Astrocyte of the spinal cord (primary cell): ENCODE measurements at regions not wholly inside any gene's neighbourhood (a gene's known extent, or its start where the extent isn't known, plus 50 kb on each side); places are given as distances from the start of the nearest gene placed in this dataset.

Experiments used
- DNase-seq: peaks from one replicate; pipeline ENCODE4 v3.0.0; 2011; ENCODE audit warnings: low read depth, low spot score
- H3K4me3 ChIP-seq: 2 replicates; pipeline ENCODE4 v1.5.1; 2011; ENCODE audit warnings: low read depth, mild to moderate bottlenecking, low read length, moderate library complexity
- in situ Hi-C: cut with HindIII; loops from 2 replicates; pipeline ENCODE4 v1.10.0; 2017; ENCODE audit warnings: low sequenced_read_pairs
- TF ChIP-seq, protein P1 (sequence below): IDR thresholded peaks from 2 replicates; pipeline ENCODE4 v1.5.1; 2012; ENCODE audit warnings: low read depth, mild to moderate bottlenecking, low read length, inconsistent platforms

DNA sequence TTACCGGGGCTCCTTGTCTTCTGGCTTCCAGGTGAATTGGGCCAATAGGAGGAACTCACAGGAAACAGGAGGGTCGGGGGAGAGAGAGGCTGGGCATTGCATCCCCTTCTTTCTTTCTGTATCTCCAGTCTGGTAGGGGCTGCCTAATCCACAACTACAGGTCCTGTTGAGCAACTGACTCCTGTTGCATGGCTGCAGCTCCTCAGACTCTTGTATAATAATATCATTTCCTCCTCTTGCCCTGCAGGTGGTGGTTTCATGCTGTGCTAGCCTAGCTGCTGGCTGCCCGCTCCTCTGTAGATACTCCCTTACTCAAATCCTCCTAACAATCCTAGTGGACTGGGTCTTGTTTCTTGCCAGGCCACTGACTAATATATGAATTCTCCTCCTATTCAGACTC is 276.5 kb upstream of the SMIM30 start:
- in situ Hi-C loops, result no loop called here
- TF ChIP-seq, protein P1, sequence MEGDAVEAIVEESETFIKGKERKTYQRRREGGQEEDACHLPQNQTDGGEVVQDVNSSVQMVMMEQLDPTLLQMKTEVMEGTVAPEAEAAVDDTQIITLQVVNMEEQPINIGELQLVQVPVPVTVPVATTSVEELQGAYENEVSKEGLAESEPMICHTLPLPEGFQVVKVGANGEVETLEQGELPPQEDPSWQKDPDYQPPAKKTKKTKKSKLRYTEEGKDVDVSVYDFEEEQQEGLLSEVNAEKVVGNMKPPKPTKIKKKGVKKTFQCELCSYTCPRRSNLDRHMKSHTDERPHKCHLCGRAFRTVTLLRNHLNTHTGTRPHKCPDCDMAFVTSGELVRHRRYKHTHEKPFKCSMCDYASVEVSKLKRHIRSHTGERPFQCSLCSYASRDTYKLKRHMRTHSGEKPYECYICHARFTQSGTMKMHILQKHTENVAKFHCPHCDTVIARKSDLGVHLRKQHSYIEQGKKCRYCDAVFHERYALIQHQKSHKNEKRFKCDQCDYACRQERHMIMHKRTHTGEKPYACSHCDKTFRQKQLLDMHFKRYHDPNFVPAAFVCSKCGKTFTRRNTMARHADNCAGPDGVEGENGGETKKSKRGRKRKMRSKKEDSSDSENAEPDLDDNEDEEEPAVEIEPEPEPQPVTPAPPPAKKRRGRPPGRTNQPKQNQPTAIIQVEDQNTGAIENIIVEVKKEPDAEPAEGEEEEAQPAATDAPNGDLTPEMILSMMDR, result no peak
- peak; percentile 46 for DNase-seq
- H3K4me3 ChIP-seq, result no peak overlapping the region

DNA sequence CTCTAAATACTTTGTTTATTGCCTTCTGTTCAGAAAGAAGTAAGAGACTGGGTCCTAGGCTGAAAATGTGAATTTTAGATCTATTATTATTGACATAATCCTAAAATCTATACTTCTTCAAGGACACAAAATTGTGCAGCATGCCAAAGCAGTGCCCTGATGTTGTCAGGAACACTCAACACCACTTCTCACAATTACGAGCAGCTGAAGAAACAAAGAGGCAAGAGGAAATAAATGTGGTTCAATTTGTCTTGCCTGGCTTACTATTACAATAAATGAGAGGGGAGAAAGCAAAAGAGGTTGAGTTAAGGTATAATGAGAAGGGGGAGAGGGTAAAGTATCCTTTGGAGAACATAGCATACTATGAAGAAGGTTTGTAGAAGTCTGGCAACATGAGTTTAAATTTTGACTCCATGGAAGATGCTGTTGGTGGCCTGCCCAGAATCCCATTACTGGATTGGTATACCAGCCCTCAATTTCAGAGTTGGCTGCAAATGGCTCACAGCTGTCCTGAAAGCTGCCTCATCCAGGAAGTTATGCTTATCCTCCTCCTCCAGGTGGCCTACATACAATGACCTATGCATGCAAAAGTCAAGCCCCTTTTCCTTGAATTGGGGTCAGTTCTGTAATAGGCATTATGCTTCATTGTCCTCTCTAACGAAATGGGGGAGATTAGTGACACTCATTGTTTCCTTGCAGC is 274.6 kb upstream of the SMIM30 start:
- no peak overlapping the region for H3K4me3 ChIP-seq
- in situ Hi-C loops, result no loop called here
- DNase-seq, result no peak
- TF ChIP-seq, protein P1, result no peak

DNA sequence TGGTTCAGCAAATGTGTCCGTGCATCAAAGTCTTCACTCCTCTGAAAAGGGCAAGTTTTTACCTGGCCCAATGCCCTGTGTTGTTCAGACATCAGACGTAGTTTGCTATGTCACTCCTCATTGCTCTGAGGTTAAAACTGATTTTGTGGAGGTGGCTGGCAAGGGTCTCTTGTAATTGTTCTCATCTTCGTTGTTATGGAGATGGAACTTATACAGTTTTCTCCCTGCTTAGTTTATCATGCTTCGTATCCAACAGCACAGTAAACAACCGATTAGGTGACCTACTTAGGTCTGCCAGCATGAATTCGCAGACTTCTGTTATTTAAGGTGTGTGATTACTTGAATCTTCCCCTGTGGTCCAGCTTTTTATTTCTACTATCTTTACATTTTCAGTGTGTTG is 274.1 kb upstream of the SMIM30 start:
- DNase-seq, result no peak
- no peak overlapping the region for H3K4me3 ChIP-seq
- TF ChIP-seq, protein P1, result no peak
- in situ Hi-C loops, result no loop called here

DNA sequence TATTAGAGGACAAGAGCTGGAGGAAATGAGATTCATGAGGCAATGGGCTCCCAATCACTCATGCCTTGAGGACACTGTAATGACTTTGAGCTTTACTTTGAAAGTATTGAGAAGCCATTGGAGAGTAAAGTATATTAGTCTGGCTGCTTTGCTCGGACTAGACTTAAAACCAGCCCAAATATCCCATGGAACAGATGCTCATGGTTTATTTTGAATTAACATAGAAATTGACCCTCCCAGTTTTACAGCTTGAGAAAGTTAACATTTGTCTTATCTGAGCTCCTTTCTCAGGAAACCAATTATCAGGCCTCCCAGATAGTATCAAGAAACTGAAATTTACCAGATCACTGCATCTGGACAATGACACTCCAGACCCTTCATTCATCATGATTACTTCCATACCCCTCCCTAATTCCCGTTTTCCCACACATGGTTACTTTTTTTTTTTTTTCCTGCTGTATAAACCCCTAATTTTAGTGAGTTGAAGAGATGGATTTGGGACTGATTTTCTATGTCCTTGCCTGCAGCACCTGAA is 270.8 kb upstream of the SMIM30 start:
- TF ChIP-seq, protein P1, result no peak
- in situ Hi-C loops, result no loop called here
- DNase-seq, result no peak

DNA sequence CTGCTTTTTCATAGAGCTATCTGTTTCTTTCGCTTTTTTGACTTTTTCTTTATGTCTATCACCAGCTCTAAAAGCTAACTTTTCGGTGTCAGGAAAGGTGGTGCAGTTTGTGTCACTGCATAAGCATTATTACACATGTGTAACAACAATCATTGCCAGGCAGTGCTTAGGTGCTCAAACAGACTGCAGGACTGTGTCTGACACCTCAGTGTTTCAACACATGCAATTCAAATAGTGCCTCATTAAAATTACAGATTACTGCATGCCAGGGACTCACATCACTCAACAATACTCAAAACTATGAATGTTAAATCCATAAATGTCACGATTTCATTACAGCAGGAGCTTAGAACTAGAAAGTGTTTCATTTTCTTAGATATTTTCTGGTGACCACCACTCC is 265.3 kb upstream of the SMIM30 start:
- no peak overlapping the region for H3K4me3 ChIP-seq
- TF ChIP-seq, protein P1, result no peak
- in situ Hi-C loops, result no loop called here
- no peak for DNase-seq

More for the DNA sequence above, 270.8 kb upstream of the SMIM30 start:
- H3K4me3 ChIP-seq, result no peak overlapping the region

DNA sequence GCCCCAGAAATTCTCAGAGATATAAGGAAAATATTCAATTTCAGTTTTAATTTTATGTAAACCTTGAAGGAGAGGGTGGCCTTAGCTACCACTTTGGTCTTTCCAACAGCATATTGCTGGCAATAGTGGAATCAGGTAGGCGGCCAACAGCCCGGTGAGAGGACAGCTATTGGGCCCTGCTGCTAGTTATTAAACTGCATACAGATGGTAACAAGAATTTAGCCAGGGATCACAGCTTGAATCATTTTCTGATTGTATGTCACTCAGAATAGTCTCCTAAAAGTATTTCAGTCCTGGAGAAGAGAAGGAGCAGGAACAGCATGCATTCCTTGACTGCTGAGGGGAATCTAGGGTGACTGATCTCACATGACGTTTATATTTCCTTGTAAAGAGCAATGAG is 261.4 kb upstream of the SMIM30 start:
- in situ Hi-C loops, result no loop called here
- no peak for DNase-seq
- H3K4me3 ChIP-seq, result no peak overlapping the region
- TF ChIP-seq, protein P1, result no peak

DNA sequence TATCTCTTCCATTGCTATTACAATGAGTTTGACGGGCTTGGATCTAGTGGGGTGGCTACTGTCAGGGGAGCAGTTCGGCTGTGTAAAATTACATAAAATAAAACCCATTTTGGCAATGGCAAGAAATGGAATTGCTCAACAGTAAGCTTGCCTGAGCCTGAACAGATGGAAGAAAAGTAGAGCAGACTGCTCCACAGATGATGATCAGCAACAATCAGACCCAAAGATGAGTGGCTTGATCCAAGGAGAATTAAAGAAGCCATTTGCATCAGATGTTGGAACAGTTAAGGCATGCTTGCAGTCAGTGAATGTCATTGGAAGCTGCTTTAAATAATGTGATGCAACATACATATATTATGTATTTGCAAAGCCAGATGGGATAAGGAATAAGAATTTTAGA is 256.6 kb upstream of the SMIM30 start:
- TF ChIP-seq, protein P1, result no peak
- no peak overlapping the region for H3K4me3 ChIP-seq
- in situ Hi-C loops, result no loop called here
- no peak for DNase-seq
